Motor neuron (in vitro differentiated cells): ENCODE measurements at regions not wholly inside any gene's neighbourhood (a gene's known extent, or its start where the extent isn't known, plus 50 kb on each side); places are given as distances from the start of the nearest gene placed in this dataset.
"Not testable (repeated sequence)": the region's sequence is repeated elsewhere in the genome, so short reads cannot be mapped to it uniquely, and the experiment has no call there.

ENCODE experiments used
- ATAC-seq, 8 experiments: fragments of 200-7000 bp; cut with Tn5 transposase; replicated peaks in 6 of 8; 2 replicates each; pipeline ENCODE4 v1.8.0; 2021; ENCODE audit warnings: mild to moderate bottlenecking in 8 of 8, moderate library complexity in 8 of 8
- H3K27ac ChIP-seq, 2 donors: fragments of 250-450 bp; sonication (Bioruptor Pico); 2 replicates each; pipeline ENCODE4 v1.9.0; 2021; ENCODE audit warnings: antibody characterized with exemption in 2 of 2, mild to moderate bottlenecking in 2 of 2, moderate library complexity in 1 of 2
- H3K4me1 ChIP-seq, 2 donors: fragments of 250-450 bp; sonication (Bioruptor Pico); replicated peaks in 1 of 2; 2 replicates each; pipeline ENCODE4 v1.6.1; 2021; ENCODE audit warnings: antibody characterized with exemption in 2 of 2, mild to moderate bottlenecking in 2 of 2, moderate library complexity in 1 of 2
- H3K4me3 ChIP-seq, 5 donors: fragments of 250-450 bp; sonication (Bioruptor Pico); 2 replicates each; pipeline ENCODE4 v1.9.0; 2021; ENCODE audit warnings: antibody characterized with exemption in 5 of 5, mild to moderate bottlenecking in 5 of 5, moderate library complexity in 4 of 5
- WGBS, 10 experiments: fragments of 450-650 bp; shearing (Covaris generic); methylation state at CpG; one replicate each; pipeline ENCODE4 v1.0.0; 2022; 5-methylcytosine and 5-hydroxymethylcytosine counted together
- in situ Hi-C, 9 experiments: fragments of 400-800 bp; cut with MboI; loops; one replicate each; pipeline ENCODE4 v1.15.0; 2021; ENCODE audit warnings: low sequenced_read_pairs in 9 of 9, low pct_unique_long_range_greater_than_20kb in 2 of 9; ENCODE audit not compliant: unreplicated experiment in 9 of 9

DNA sequence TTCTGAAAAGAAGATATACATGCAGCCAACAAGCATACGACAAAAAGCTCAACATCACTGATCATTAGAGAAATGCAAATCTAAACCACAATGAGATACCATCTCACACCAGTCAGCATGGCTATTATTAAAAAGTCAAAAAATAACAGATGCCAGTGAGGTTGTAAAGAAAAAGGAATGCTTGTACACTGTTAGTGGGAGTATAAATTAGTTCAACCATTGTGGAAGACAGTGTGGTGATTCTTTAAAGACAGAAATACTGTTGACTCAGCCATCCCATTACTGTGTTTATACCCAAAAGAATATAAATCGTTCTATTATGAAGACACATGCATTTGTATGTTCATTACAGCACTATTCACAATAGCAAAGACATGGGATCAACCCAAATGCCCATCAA is 221.1 kb upstream of the GADL1 start:
- H3K27ac ChIP-seq, ATAC-seq, H3K4me1 ChIP-seq, H3K4me3 ChIP-seq: not testable (repeated sequence)
- 57 to 100% (median 84%) methylated on average over 1 to 2 of the region's 2 CpGs; no CpG with 5 or more reads in 1 of the 10 experiments for WGBS, 10 experiments
- in situ Hi-C loops = loop anchor here in 1 of 9 experiments (25.0 kb wide), 1 partner anchor 178 kb away; no protein-coding TSS in a partner anchor

DNA sequence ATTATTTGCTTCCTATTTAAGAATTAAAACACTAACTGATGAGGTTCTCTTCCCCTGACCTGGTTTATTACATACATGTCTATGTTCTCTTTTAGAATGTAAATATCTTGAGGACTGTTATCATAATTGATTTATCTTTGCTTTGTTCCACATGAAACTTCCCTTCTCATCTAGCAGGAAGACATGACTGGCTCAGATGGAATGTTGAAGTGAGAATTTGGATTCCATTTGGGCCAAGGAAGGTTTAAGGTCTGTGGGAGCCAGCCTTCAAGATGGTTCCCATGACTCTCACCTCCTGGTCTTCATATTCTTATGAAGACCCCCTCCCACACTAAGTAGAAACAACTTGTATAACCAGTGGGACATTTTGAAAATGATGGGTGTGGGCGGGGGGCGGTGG is 222.2 kb upstream of the GADL1 start:
- Histone ChIP-seq H3K4me1 (no peaks in the 10 kb centered on the region), H3K4me3 (no peak overlapping the region), H3K27ac (no peak overlapping the region)
- in situ Hi-C loops = loop anchor here in 1 of 9 experiments (25.0 kb wide), 1 partner anchor 179 kb away; no protein-coding TSS in a partner anchor
- WGBS, 10 experiments = 100% methylated on average over 1 to 2 of the region's 2 CpGs; no CpG with 5 or more reads in 7 of the 10 experiments
- no peak for ATAC-seq

DNA sequence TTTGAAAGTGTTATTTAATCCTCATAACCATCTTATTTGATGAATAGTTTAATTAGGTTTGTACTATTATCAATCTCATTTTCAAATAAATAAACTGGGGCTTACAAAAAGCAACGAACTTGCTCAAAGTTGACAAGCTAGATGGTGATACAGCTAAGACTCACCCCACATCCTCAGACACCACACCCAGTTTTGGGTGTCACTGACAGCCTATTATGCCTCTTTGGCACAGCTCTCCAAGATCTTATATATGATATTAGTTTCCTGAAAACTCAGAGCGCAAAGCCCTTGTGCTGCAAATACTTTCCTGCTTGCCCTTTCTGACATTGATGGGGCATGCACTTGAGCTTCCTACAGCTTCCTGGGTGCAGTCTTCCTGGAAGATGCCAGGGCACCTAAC is 223.4 kb upstream of the GADL1 start:
- H3K4me3 ChIP-seq = no peak overlapping the region
- in situ Hi-C loops = loop anchor here in 1 of 9 experiments (25.0 kb wide), 1 partner anchor 181 kb away; no protein-coding TSS in a partner anchor
- WGBS, 10 experiments = 56 to 94% (median 78%) methylated on average over 1 to 2 of the region's 2 CpGs; no CpG with 5 or more reads in 6 of the 10 experiments
- H3K4me1 ChIP-seq = no peaks in the 10 kb centered on the region
- no peak for ATAC-seq
- no peak overlapping the region for H3K27ac ChIP-seq

GRCh38 chr3:31124373-31124772 is 229.9 kb upstream of the GADL1 start:
- Histone ChIP-seq H3K4me3 (no peak overlapping the region), H3K4me1 (peaks cover 12% of the 10 kb centered on the region in 2 donors), H3K27ac (no peak overlapping the region)
- 57 to 100% (median 83%) methylated on average over 1 of the region's 1 CpG; no CpG with 5 or more reads in 3 of the 10 experiments for WGBS, 10 experiments
- in situ Hi-C loops = loop anchor here in 2 of 9 experiments (10.0 to 25.0 kb wide), 2 partner anchors 187 to 350 kb away; no protein-coding TSS in a partner anchor
- peak in 1 of 8 experiments; percentile 32 for ATAC-seq

GRCh38 chr3:31125413-31126020 is 231.1 kb upstream of the GADL1 start:
- in situ Hi-C loops = loop anchor here in 2 of 9 experiments (10.0 to 25.0 kb wide), 2 partner anchors 338 to 351 kb away; no protein-coding TSS in a partner anchor
- WGBS, 10 experiments = 75 to 100% (median 95%) methylated on average over 3 to 4 of the region's 4 CpGs

DNA sequence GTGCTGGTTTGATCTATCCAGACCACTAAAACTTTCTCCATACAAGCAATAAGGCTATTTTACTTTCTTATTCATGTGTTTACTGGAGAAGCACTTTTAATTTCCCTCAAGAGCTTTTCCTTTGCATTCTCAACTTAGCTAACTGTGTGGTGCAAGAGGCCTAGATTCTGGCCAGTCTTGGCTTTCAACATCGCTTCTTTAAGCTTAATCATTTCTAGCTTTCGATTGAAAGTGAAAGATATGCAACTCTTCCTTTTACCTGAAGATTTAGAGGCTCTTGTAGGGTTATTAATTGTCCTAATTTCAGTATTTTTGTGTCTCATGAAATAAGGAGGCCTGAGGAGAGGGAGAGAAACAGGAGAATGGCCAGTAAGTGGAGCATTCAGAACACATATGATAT is 234.8 kb upstream of the GADL1 start:
- in situ Hi-C loops = loop anchor here in 2 of 9 experiments (10.0 to 25.0 kb wide), 2 partner anchors 342 to 354 kb away; no protein-coding TSS in a partner anchor
- no peak for ATAC-seq
- Histone ChIP-seq H3K4me1 (peaks cover 11 to 20% of the 10 kb centered on the region in 2 donors), H3K27ac (no peak overlapping the region), H3K4me3 (no peak overlapping the region)
- 76 to 100% (median 90%) methylated on average over 1 to 2 of the region's 2 CpGs; no CpG with 5 or more reads in 3 of the 10 experiments for WGBS, 10 experiments

More at GRCh38 chr3:31125413-31126020, 231.1 kb upstream of the GADL1 start:
- peaks cover 12 to 14% of the 10 kb centered on the region in 2 donors for H3K4me1 ChIP-seq
- H3K27ac ChIP-seq = no peak overlapping the region
- ATAC-seq = no peak
- no peak overlapping the region for H3K4me3 ChIP-seq

GRCh38 chr3:31132132-31132769 is 237.8 kb upstream of the GADL1 start:
- WGBS, 10 experiments = 56 to 100% (median 82%) methylated on average over 1 to 2 of the region's 2 CpGs; no CpG with 5 or more reads in 1 of the 10 experiments
- in situ Hi-C loops = loop anchor here in 1 of 9 experiments (25.0 kb wide), 1 partner anchor 345 kb away; no protein-coding TSS in a partner anchor
- ATAC-seq = peak in 3 of 8 experiments; percentile 53 to 65 (median 63)
- Histone ChIP-seq H3K27ac (no peak overlapping the region), H3K4me3 (no peak overlapping the region), H3K4me1 (peaks cover 3 to 8% of the 10 kb centered on the region in 2 donors)

GRCh38 chr3:31133541-31133940 is 239.1 kb upstream of the GADL1 start:
- no peak for ATAC-seq
- Histone ChIP-seq H3K4me1 (peaks cover 3 to 8% of the 10 kb centered on the region in 2 donors), H3K4me3 (no peak overlapping the region), H3K27ac (no peak overlapping the region)
- in situ Hi-C loops = loop anchor here in 1 of 9 experiments (25.0 kb wide), 1 partner anchor 346 kb away; no protein-coding TSS in a partner anchor
- WGBS, 10 experiments = 56 to 100% (median 94%) methylated on average over 1 of the region's 1 CpG; no CpG with 5 or more reads in 4 of the 10 experiments

DNA sequence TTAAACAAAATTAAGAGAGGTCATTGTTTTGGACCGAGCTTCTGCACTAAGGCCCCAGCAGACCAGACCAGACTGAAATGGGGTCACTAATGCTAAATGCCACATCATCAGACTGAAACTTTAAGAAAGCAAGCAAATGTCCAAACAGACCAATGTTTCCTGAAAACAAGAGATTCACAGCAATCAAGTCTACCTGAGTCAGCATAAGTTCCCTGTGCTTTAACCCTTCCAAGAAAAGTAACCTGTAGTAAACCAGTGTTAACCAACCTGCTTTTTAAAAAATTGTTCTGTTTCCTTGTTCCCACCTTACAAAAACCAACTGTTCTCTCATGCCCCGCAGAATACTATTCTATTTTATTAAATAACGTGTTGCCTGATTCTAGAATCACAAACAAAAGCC is 241.1 kb upstream of the GADL1 start:
- Histone ChIP-seq H3K4me1 (peaks cover under 1 to 8% of the 10 kb centered on the region in 2 donors), H3K27ac (no peak overlapping the region), H3K4me3 (no peak overlapping the region)
- in situ Hi-C loops = loop anchor here in 1 of 9 experiments (25.0 kb wide), 1 partner anchor 348 kb away; no protein-coding TSS in a partner anchor
- ATAC-seq = no peak
- WGBS, 10 experiments = 55 to 100% (median 87%) methylated on average over 2 to 3 of the region's 3 CpGs

GRCh38 chr3:31137718-31138465 is 243.4 kb upstream of the GADL1 start:
- no peak overlapping the region for H3K27ac ChIP-seq
- in situ Hi-C loops = loop anchor here in 1 of 9 experiments (25.0 kb wide), 1 partner anchor 351 kb away; no protein-coding TSS in a partner anchor
- WGBS, 10 experiments = 17 to 100% (median 90%) methylated on average over 1 to 4 of the region's 4 CpGs; no CpG with 5 or more reads in 2 of the 10 experiments
- peak in 2 of 8 experiments; percentile 92 to 95 for ATAC-seq
- peaks cover 0 to 6% of the 10 kb centered on the region in 2 donors for H3K4me1 ChIP-seq
- H3K4me3 ChIP-seq = no peak overlapping the region

GRCh38 chr3:31140470-31140869 is 246.0 kb upstream of the GADL1 start:
- in situ Hi-C loops = loop anchor here in 1 of 9 experiments (25.0 kb wide), 1 partner anchor 353 kb away; no protein-coding TSS in a partner anchor
- Histone ChIP-seq H3K27ac (no peak overlapping the region), H3K4me1 (peaks cover 0 to 6% of the 10 kb centered on the region in 2 donors), H3K4me3 (no peak overlapping the region)
- ATAC-seq = no peak

DNA sequence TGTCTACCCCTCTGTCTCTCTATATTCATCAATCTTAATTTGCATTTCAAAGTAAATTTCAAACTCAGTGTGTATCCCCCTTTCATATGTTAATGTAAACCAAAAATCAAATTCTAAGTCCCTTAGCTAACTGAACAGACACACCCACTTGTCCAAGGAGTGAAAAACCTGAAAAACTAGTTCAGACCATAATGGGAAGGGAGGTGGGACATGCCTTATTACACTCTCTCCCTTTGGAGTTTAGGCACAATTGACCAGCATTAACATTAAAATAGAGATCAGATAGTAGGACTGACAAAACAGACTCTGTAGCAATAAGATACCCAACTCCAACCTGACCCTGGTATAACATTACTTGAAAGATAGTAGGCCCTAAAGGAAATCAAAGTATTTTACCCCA is 247.7 kb upstream of the GADL1 start:
- in situ Hi-C loops = loop anchor here in 1 of 9 experiments (25.0 kb wide), 1 partner anchor 355 kb away; no protein-coding TSS in a partner anchor
- Histone ChIP-seq H3K4me3 (no peak overlapping the region), H3K27ac (no peak overlapping the region), H3K4me1 (peaks cover 0 to 6% of the 10 kb centered on the region in 2 donors)
- peak in 3 of 8 experiments; percentile 26 to 45 (median 42) for ATAC-seq
